ENCODE measurements at regions not wholly inside any gene's neighbourhood (a gene's known extent, or its start where the extent isn't known, plus 50 kb on each side); places are given as distances from the start of the nearest gene placed in this dataset.

- ChIA-PET POLR2A (interaction anchor here (0.6 kb wide), 1 partner anchor 469 kb away, joined by 3 read pairs; no protein-coding TSS in a partner anchor), CTCF (interaction anchor here (0.6 kb wide), 1 partner anchor 1251 kb away, joined by 3 read pairs; no protein-coding TSS in a partner anchor)
- no peaks in the 10 kb centered on the region for H3K27me3 ChIP-seq (ENCODE audit: control insufficient read depth, insufficient read depth, low read length)
- no peak for DNase-seq (ENCODE audit: low read depth)
- no peaks in the 10 kb centered on the region for H3K36me3 ChIP-seq (ENCODE audit: control insufficient read depth, insufficient read depth, low read length)
- no peak for TF ChIP-seq CTCF (IDR thresholded peaks at IDR 0.05; ENCODE audit: insufficient read depth, low read depth, low read length)
- H3K4me3 ChIP-seq (ENCODE audit: low read depth, low read length) = no peak overlapping the region
Measured at GRCh38 chr13:106063591-106064313, 471.7 kb downstream of the EFNB2 start.

DNA sequence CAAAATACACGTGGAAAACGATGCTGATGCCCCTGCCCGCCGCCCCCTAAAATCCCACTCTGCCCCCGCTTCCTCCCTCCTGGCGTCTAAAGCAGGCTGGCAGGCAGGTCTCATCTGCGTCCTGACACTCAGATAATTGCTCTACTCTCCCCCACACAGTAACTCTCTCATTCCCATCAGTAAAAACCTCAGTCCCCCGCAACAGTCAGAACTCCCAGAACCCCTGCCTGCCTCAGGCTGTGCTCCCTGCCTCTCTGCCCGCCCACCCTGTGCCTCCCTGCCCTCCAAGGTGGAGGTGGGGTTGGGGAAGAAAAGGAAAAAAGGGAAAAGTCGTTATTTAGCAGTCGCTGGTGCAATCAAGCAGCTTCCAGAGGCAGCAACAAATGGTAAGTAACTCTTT lies 473.7 kb downstream of the EFNB2 start:
- ChIA-PET POLR2A (no interaction called here), CTCF (no interaction called here)
- no peak for TF ChIP-seq CTCF (IDR thresholded peaks at IDR 0.05; ENCODE audit: insufficient read depth, low read depth, low read length)
- no peak for DNase-seq (ENCODE audit: low read depth)
- Histone ChIP-seq H3K27me3 (ENCODE audit: control insufficient read depth, insufficient read depth, low read length) (no peaks in the 10 kb centered on the region), H3K36me3 (ENCODE audit: control insufficient read depth, insufficient read depth, low read length) (no peaks in the 10 kb centered on the region), H3K4me3 (ENCODE audit: low read depth, low read length) (no peak overlapping the region)

- ChIA-PET POLR2A (no interaction called here), CTCF (no interaction called here)
- DNase-seq (ENCODE audit: low read depth) = no peak
- Histone ChIP-seq H3K4me3 (ENCODE audit: low read depth, low read length) (no peak overlapping the region), H3K36me3 (ENCODE audit: control insufficient read depth, insufficient read depth, low read length) (no peaks in the 10 kb centered on the region), H3K27me3 (ENCODE audit: control insufficient read depth, insufficient read depth, low read length) (no peaks in the 10 kb centered on the region)
- TF ChIP-seq CTCF (IDR thresholded peaks at IDR 0.05; ENCODE audit: insufficient read depth, low read depth, low read length) = no peak
Measured at GRCh38 chr13:106056851-106057250, 478.6 kb downstream of the EFNB2 start.

GRCh38 chr13:106052200-106052767 lies 483.2 kb downstream of the EFNB2 start:
- ChIA-PET POLR2A (no interaction called here), CTCF (no interaction called here)
- no peak overlapping the region for H3K4me3 ChIP-seq (ENCODE audit: low read depth, low read length)
- no peaks in the 10 kb centered on the region for H3K27me3 ChIP-seq (ENCODE audit: control insufficient read depth, insufficient read depth, low read length)
- no peaks in the 10 kb centered on the region for H3K36me3 ChIP-seq (ENCODE audit: control insufficient read depth, insufficient read depth, low read length)
- TF ChIP-seq CTCF (IDR thresholded peaks at IDR 0.05; ENCODE audit: insufficient read depth, low read depth, low read length) = no peak
- no peak for DNase-seq (ENCODE audit: low read depth)

DNA sequence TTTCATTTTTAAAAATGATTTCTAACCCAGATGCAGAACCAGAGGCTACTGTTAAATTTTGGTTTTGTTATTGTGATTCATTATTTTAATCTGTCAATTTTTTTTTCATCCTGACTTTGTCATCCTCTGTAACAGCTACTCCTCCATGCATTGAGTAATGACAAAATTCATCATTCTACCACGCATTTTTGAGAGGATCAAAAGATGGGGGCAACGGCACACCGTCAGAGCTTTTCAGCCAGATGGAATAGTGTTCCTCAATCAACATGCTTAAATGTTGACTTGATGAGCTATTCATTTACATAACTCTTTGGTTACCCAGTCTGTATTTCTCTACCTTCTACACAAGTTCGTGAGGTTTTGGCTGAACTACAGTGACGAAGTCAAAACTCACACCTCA lies 486.3 kb downstream of the EFNB2 start:
- H3K36me3 ChIP-seq (ENCODE audit: control insufficient read depth, insufficient read depth, low read length) = no peaks in the 10 kb centered on the region
- no peaks in the 10 kb centered on the region for H3K27me3 ChIP-seq (ENCODE audit: control insufficient read depth, insufficient read depth, low read length)
- no peak for DNase-seq (ENCODE audit: low read depth)
- ChIA-PET POLR2A (no interaction called here), CTCF (interaction anchor here (0.9 to 2.5 kb wide), 3 partner anchors 9 to 18 kb away, joined by 3 to 8 read pairs (median 4); no protein-coding TSS in a partner anchor)
- no peak for TF ChIP-seq CTCF (IDR thresholded peaks at IDR 0.05; ENCODE audit: insufficient read depth, low read depth, low read length)
- no peak overlapping the region for H3K4me3 ChIP-seq (ENCODE audit: low read depth, low read length)

All from BJ (cell line).